Gastrocnemius medialis (tissue), 4 donors: ENCODE measurements at regions not wholly inside any gene's neighbourhood (a gene's known extent, or its start where the extent isn't known, plus 50 kb on each side); places are given as distances from the start of the nearest gene placed in this dataset.

Source experiments
- ATAC-seq, 2 donors: fragments of 150-250 bp; one replicate each; pipeline ENCODE4 v1.9.1; 2016
- DNase-seq, 2 donors: peaks; one replicate each; pipeline ENCODE4 v3.0.0-alpha.2; 2019
- H3K27ac ChIP-seq, 4 donors: fragments of 200-600 bp; sonication (generic); 1 replicate in 1 of 4; 2 replicates in 3 of 4; pipeline ENCODE4 v1.5.1; 2016 to 2018; ENCODE audit warnings: mild to moderate bottlenecking in 2 of 4, moderate library complexity in 1 of 4
- H3K27me3 ChIP-seq, 3 donors: fragments of 200-600 bp; sonication (generic) in 2 of 3; 1 replicate in 1 of 3; 2 replicates in 2 of 3; pipeline versions ENCODE4 v1.5.1 to v1.6.0; 2016 to 2019; ENCODE audit warnings: mild to moderate bottlenecking in 1 of 3, moderate library complexity in 1 of 3
- H3K36me3 ChIP-seq, 2 donors: fragments of 200-600 bp; sonication (generic) in 1 of 2; one replicate each; pipeline ENCODE4 v1.5.1; 2017 to 2018
- H3K4me1 ChIP-seq, 2 donors: fragments of 200-600 bp; sonication (generic) in 1 of 2; one replicate each; pipeline ENCODE4 v1.5.1; 2016 to 2017; ENCODE audit warnings: mild to moderate bottlenecking in 2 of 2
- H3K4me3 ChIP-seq, 4 donors: fragments of 200-600 bp; sonication (generic) in 3 of 4; 1 replicate in 1 of 4; 2 replicates in 3 of 4; pipeline ENCODE4 v1.5.1; 2016 to 2019; ENCODE audit warnings: mild to moderate bottlenecking in 2 of 4
- H3K9me3 ChIP-seq, 3 donors: fragments of 200-600 bp; sonication (generic) in 2 of 3; 1 replicate in 1 of 3; 2 replicates in 2 of 3; pipeline ENCODE4 v1.5.1; 2016 to 2019
- POLR2A ChIP-seq, 2 donors: fragments of 450-650 bp; IDR thresholded peaks; one replicate each; pipeline ENCODE4 v1.6.1; 2017; ENCODE audit warnings: antibody characterized with exemption in 2 of 2, mild to moderate bottlenecking in 2 of 2, moderate library complexity in 2 of 2
- in situ Hi-C, 4 donors: fragments of 200-750 bp; cut with MboI; loops; one replicate each; pipeline versions ENCODE4 v1.15.0 to v1.8.0; 2017; ENCODE audit warnings: low sequenced_read_pairs in 4 of 4
- intact Hi-C: fragments of 100-400 bp; cut with DNase I; formaldehyde crosslinking; loops from one replicate; pipeline ENCODE4 v1.15.1; 2023; ENCODE audit warnings: low total_unique reads
- TF ChIP-seq, protein P1 (sequence below), 5 experiments: fragments of 450-650 bp in 3 of 5; fragments of 200-600 bp in 2 of 5; sonication (generic) in 2 of 5; IDR thresholded peaks in 4 of 5; conservative IDR thresholded peaks in 1 of 5; 1 replicate in 4 of 5; 2 replicates in 1 of 5; pipeline ENCODE4 v1.5.1; 2016 to 2019; ENCODE audit warnings: antibody characterized with exemption in 5 of 5, mild to moderate bottlenecking in 3 of 5, moderate library complexity in 3 of 5

DNA sequence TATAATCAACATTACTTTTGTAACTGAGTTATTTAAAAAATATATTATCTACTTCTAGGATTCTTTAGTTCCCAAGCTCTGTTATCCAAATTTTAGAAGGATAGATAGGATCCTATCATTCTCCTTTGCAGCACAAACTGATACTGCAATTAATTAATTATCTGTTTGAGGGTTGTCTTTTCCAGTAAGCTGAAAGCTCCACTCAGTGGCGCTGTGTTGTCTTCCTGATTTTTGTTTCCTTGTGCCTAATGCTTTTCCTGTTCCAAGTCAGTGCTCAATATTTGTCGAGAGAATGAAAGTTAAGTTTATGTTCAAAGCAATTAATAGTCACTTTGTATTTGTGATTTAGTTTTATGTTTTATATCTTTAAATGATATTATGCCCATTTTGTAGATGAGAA lies 107.4 kb upstream of the ANK2 start:
- in situ Hi-C loops: loop anchor here in 2 of 4 donors (25.0 kb wide), 1 partner anchor 305 kb away; the partner anchor contains the start of genes LARP7 (in 2 of the 2) and ZGRF1 (in 2 of the 2)

DNA sequence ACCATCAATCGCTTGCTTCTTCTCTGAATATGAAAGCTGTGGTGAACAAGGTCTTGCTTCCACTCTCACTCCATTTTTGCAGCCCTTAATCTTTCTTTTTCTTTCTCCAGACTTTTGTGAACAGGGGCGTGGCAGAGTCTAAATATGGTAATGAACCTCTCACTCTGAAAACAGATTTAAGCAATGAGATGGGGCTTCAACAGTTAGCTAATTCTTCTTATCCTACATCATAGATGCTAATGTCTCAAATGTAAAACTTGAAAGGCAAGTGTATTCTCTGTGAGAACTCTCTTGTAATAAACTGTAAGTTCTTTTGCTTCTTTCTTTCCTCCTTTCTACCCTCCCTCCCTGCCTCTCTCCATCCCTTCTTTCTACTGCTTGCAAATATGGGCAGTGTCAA lies 106.5 kb upstream of the ANK2 start:
- in situ Hi-C loops (loop anchor here in 2 of 4 donors (25.0 kb wide), 1 partner anchor 306 kb away; the partner anchor contains the start of genes LARP7 (in 2 of the 2) and ZGRF1 (in 2 of the 2)), intact Hi-C loops (no loop called here)
- Histone ChIP-seq H3K4me1 (no peaks in the 10 kb centered on the region), H3K27me3 (no peaks in the 10 kb centered on the region), H3K9me3 (no peaks in the 10 kb centered on the region), H3K27ac (no peak overlapping the region), H3K4me3 (no peak overlapping the region), H3K36me3 (no peaks in the 10 kb centered on the region)
- DNase-seq: no peak
- ATAC-seq: no peak
- no peak for TF ChIP-seq POLR2A (IDR thresholded peaks at IDR 0.05)
- TF ChIP-seq, protein P1, sequence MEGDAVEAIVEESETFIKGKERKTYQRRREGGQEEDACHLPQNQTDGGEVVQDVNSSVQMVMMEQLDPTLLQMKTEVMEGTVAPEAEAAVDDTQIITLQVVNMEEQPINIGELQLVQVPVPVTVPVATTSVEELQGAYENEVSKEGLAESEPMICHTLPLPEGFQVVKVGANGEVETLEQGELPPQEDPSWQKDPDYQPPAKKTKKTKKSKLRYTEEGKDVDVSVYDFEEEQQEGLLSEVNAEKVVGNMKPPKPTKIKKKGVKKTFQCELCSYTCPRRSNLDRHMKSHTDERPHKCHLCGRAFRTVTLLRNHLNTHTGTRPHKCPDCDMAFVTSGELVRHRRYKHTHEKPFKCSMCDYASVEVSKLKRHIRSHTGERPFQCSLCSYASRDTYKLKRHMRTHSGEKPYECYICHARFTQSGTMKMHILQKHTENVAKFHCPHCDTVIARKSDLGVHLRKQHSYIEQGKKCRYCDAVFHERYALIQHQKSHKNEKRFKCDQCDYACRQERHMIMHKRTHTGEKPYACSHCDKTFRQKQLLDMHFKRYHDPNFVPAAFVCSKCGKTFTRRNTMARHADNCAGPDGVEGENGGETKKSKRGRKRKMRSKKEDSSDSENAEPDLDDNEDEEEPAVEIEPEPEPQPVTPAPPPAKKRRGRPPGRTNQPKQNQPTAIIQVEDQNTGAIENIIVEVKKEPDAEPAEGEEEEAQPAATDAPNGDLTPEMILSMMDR (IDR thresholded peaks at IDR 0.05 in 4 of 5, conservative IDR thresholded peaks at IDR 0.05 in 1 of 5): no peak

More for the DNA sequence above, 107.4 kb upstream of the ANK2 start:
- DNase-seq: no peak
- no peak for ATAC-seq
- intact Hi-C loops: no loop called here
- no peaks in the 10 kb centered on the region for H3K4me1 ChIP-seq
- H3K27ac ChIP-seq: no peak overlapping the region
- no peak for TF ChIP-seq POLR2A (IDR thresholded peaks at IDR 0.05)
- TF ChIP-seq, protein P1 (IDR thresholded peaks at IDR 0.05 in 4 of 5, conservative IDR thresholded peaks at IDR 0.05 in 1 of 5): no peak
- no peaks in the 10 kb centered on the region for H3K27me3 ChIP-seq
- no peaks in the 10 kb centered on the region for H3K9me3 ChIP-seq
- no peak overlapping the region for H3K4me3 ChIP-seq
- no peaks in the 10 kb centered on the region for H3K36me3 ChIP-seq

DNA sequence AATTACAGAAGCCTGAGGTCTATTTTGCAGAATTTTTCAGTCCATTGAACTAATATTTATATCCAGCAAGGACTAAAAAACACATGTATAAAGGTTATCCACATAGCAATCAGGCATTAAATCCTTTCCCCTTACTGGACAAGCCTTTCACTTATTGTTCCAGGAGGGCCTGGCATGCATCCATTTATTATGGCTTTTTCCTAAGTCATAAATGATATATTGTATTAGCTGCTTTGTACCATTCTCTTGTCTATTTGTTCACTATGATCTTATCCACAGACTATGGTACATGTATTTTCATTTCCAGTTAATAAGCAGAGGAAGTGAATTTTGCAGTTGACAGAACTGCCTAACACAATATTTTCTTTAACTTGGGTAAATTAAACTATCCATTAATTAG lies 105.4 kb upstream of the ANK2 start:
- in situ Hi-C loops: loop anchor here in 2 of 4 donors (25.0 kb wide), 1 partner anchor 307 kb away; the partner anchor contains the start of genes LARP7 (in 2 of the 2) and ZGRF1 (in 2 of the 2)
- ATAC-seq (no peak), DNase-seq (no peak)
- H3K9me3 ChIP-seq: no peaks in the 10 kb centered on the region
- no peaks in the 10 kb centered on the region for H3K27me3 ChIP-seq
- no peak overlapping the region for H3K4me3 ChIP-seq
- TF ChIP-seq, protein P1 (IDR thresholded peaks at IDR 0.05 in 4 of 5, conservative IDR thresholded peaks at IDR 0.05 in 1 of 5): no peak
- no peak for TF ChIP-seq POLR2A (IDR thresholded peaks at IDR 0.05)
- H3K4me1 ChIP-seq: no peaks in the 10 kb centered on the region
- intact Hi-C loops: no loop called here
- no peak overlapping the region for H3K27ac ChIP-seq
- H3K36me3 ChIP-seq: no peaks in the 10 kb centered on the region

DNA sequence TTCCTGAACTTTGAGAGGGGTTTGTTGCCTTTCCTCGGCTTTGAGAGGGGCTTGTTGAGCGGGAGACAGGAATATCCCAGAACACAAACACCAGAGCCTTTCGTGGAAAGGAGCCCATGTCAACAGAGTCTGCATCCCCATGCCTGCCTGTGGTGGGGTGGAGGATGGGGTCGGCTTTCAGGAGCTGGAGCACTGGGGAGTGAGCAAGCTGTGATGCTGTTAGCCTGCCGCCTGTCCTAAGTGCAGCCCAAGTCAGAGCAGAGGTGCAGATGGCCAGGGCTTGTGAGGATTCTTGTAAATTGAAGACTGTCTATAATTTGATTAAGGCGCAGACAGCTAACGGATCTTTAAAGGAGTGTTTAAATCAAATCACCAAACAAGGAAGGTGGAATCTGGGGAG lies 103.3 kb upstream of the ANK2 start:
- in situ Hi-C loops: loop anchor here in 2 of 4 donors (25.0 kb wide), 1 partner anchor 309 kb away; the partner anchor contains the start of genes LARP7 (in 2 of the 2) and ZGRF1 (in 2 of the 2)
- intact Hi-C loops: no loop called here
- Histone ChIP-seq H3K36me3 (no peaks in the 10 kb centered on the region), H3K9me3 (no peaks in the 10 kb centered on the region), H3K4me1 (no peaks in the 10 kb centered on the region), H3K4me3 (no peak overlapping the region), H3K27me3 (no peaks in the 10 kb centered on the region), H3K27ac (no peak overlapping the region)
- TF ChIP-seq POLR2A (IDR thresholded peaks at IDR 0.05): no peak
- TF ChIP-seq, protein P1 (IDR thresholded peaks at IDR 0.05 in 4 of 5, conservative IDR thresholded peaks at IDR 0.05 in 1 of 5): no peak
- ATAC-seq (no peak), DNase-seq (no peak)

DNA sequence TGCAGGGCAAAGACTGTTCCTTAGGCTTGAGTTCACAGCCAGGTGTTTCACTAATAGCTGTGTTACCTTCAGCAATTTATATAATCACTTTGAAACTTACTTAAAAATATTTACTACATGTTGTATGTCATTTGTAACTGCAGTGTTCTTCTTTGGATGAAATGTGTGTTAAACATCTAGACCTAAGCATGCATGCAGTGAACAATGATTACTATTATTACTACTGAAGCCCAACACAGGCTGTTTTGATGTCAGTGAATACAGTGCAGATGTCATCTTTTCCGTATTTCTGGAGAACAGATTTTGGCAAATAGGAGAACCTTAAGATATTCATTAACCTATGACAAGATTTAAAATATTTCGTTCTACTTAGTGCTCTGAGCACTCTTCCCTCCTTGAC lies 101.8 kb upstream of the ANK2 start:
- no peaks in the 10 kb centered on the region for H3K9me3 ChIP-seq
- no peaks in the 10 kb centered on the region for H3K4me1 ChIP-seq
- no peaks in the 10 kb centered on the region for H3K27me3 ChIP-seq
- no peaks in the 10 kb centered on the region for H3K36me3 ChIP-seq
- H3K4me3 ChIP-seq: no peak overlapping the region
- DNase-seq: no peak
- intact Hi-C loops: no loop called here
- ATAC-seq: no peak
- TF ChIP-seq, protein P1 (IDR thresholded peaks at IDR 0.05 in 4 of 5, conservative IDR thresholded peaks at IDR 0.05 in 1 of 5): no peak
- TF ChIP-seq POLR2A (IDR thresholded peaks at IDR 0.05): no peak
- no peak overlapping the region for H3K27ac ChIP-seq
- in situ Hi-C loops: loop anchor here in 2 of 4 donors (25.0 kb wide), 1 partner anchor 310 kb away; the partner anchor contains the start of genes LARP7 (in 2 of the 2) and ZGRF1 (in 2 of the 2)
